HS-5 (cell line): ENCODE measurements at regions not wholly inside any gene's neighbourhood (a gene's known extent, or its start where the extent isn't known, plus 50 kb on each side); places are given as distances from the start of the nearest gene placed in this dataset.
"Not testable (repeated sequence)": the region's sequence is repeated elsewhere in the genome, so short reads cannot be mapped to it uniquely, and the experiment has no call there.

ENCODE experiments used
- DNase-seq: peaks from one replicate; pipeline ENCODE4 v3.0.0-alpha.2; 2012; ENCODE audit warnings: low read depth

DNA sequence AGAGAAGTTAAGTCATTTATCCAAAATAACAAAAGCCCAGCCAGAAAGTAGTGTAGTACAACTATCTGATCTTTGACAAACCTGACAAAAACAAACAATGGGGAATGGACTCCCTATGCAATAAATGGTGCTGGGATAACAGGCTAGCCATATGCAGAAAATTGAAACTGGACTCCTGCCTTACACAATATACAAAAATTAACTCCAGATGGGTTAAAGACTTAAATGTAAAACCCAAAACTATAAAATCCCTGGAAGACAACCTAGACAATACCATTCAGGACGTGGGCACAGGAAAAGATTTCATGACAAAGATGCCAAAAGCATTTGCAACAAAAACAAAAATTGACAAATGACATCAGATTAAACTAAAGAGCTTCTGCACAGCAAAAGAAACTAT, 561.4 kb upstream of the CHAC2 start:
- not testable (repeated sequence) for DNase-seq

DNA sequence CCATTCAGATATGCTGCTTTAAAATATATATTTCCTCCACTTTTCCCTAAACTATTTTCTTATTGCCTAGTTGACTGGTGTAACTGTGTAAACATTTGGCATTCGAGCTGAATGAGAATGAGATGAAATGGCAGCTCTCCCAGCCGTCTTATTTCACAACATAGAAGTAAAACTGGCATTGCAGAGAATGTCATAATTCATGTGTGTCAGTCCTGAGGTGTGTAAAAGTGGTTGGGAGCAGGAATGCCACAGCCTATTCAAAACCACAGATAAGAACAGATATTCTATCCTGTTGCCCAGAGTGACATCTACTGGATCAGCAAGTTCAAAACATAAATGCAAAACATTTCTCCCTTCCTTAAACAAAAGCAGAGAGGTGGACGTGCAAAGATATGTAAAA, 565.5 kb upstream of the CHAC2 start:
- peak; percentile 75 for DNase-seq

DNA sequence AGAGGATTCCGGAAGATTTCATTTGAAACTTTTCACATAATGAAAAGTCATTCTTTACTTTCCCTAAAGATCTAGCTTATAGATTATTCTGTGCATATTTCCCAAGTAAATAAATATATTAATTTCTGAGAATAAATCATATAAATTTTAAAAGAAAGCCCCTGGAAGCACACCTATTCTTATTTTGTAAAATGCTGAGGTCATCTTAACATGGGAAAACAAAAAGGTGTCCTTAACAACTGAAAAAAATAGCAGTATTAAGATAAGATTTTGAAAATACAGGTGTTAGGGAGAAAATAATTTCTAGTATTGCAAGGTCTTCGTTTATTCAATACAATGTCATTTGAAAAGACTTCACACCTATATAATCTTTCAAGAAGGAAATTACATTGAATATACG, 567.5 kb upstream of the CHAC2 start:
- no peak for DNase-seq

DNA sequence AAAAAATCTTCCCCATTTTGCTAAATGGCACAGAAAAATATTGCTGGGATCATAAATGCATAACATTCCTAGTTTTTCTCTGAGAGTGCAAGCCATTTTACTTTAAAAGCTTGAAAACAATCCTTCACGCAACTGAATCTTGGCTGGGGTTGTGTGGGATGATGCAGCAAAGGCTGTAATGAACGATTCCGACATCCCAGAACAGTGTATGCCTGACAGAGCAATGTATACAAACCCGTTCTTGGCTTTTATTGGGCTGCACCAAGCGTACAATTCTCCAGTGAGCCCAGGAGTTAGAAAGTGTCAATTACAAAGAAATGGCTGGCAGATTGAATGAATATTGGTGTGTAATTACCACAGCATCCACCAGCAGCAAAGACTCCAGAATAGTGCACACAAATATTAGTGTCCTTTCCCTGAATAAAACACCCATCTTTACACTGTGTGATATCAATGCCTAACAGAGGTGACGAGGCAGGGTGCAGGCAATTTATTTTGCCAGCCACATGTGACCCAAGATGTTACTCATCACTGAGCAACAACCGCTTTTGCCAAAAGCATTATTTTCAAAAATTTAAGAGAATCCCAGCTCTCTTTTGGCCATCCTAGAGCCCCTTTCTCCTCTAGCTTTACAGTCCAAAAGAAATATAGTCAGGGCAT, 578.6 kb upstream of the CHAC2 start:
- DNase-seq = no peak

DNA sequence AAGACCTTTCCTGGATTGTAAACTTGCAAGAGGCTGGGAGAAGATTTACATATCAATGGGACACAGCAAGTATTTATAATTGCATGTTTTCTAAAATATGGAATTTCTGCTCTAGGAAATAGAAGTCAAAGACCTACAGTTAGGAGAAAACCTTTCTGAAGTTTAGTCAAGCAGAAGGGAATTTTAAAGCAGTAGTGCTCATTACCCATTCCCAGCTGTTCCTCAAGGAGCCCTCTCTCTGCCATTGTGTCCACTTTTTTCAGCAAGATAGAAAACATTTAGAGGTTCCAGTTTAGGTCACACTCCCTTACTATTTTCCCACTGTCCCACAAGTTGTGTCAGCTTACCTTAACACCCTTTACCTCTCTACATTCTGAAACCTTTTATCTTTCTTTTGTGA, 584.0 kb upstream of the CHAC2 start:
- no peak for DNase-seq

DNA sequence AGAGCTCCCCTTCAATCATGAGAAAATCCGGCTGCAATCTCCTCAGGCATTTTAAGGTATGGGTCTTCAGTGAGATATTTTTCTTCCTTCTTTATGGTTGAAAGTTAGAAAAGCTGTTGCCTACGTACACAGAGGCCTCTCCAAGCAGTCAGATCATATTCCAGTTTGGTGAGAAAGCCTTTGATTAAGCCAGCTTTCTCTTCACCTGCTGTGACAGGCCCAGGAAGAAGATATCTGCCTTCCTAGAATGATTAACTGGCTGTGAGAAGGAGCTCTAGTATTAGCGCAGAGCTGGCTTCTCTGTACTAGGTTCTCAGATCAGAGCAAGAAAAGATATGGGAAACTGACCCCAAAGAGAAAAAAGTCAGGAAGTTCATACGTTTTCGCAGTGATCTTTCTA, 585.0 kb upstream of the CHAC2 start:
- no peak for DNase-seq

DNA sequence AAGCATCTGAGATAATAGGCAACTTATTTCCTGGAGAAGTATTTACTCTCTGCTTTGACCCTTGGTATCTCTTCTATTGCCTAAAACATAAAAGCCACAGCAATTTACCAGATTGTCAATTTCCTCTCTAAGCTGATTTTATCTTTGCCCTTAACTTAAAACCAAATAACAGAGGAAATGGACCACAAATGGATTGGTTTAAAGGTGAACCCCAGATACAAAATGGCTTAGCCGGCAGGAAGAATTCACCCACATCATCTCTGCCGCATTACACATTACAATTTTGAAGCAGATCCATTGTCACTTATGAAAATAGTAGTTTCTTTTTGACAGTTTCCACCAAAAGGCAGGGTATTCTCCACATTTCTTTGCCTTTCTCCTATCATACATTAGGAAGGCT, 585.8 kb upstream of the CHAC2 start:
- no peak for DNase-seq

DNA sequence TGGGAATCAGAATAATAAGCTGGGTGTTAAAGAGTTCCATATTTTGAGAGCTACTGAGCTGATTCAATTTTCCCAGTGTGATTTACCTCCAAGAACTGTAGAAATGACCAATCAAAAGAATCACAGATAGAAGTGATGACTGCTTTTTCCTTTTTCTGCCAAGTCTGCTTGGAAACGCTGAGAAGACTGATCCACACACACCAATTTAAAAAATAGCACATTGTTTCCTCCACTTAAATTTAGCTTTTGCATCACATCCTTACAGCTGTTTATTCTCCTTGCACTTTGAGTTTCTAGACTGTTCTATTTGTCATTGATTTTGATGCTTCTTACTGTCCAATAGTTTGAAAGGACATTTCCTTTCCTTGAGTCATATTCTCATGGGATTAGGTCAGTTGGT, 590.3 kb upstream of the CHAC2 start:
- no peak for DNase-seq

DNA sequence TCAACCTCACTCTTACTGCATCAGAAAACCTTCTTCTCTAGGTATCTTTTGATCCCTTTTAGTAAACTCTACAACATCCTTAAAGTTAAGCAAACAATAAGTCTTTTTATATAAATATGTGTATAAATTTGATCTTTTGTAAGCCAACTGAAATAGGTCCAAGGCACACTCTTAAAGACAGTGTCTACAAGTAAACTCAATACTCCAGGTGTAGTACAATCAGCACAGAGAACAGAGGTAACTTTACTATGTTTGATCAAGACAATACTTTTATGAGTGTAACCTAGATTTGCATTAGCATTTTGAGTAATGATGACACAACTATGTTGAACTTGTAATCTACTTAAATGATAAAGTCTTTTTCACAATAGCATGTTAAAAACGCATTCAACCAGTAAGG, 593.1 kb upstream of the CHAC2 start:
- no peak for DNase-seq

DNA sequence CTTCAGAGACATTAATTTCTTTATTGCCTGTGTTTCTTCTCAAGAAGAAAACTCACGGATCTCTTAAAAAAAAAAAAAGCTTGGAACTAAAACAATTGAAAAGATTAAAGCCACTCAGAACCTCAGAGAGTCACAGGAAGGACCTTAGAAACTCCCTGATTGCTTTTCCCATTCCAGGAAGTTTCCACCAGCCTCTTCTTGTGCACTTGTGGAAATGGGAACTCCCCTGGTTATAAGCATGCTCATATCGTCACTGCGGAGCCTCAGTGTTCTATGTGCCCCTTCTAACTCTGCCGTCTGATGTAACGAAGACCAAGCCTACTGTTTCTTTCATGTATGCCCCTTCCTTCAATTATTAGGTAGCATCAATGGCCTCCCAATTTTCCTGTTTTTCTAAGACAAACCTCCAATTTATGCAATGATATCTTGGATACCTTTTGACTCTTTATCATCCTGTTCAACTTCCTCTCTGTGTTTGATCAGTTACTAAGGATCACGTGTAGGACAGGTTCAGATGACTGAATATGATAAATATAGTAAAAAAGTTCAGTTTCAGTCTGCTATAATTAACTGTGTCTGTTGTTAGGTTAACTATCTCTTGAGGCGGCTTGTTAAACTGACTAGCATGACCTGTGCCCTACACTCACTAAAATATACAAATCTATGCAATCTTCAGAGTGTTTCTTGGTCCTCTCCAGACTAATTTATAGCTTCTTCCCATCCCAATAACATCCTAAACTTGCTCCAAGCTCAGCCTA, 593.7 kb upstream of the CHAC2 start:
- DNase-seq = no peak

DNA sequence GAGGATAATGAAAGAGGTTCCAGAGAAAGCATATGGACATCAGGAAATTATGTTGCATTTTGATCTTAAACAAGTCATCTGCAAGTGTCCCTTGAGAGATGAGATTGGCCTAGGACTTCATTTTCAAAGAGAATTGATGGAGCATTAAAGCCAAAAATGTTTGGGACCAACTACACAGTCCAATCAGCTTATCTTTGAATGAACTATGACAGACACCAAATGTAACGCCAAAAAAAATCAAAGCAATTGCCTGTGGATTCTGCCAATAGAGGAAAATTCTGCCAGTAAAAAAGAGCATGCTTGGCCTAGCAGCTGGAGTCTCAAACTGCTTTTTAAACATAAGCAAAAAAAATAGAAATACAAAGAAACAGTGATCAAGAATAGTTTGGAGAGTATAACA, 594.5 kb upstream of the CHAC2 start:
- no peak for DNase-seq

DNA sequence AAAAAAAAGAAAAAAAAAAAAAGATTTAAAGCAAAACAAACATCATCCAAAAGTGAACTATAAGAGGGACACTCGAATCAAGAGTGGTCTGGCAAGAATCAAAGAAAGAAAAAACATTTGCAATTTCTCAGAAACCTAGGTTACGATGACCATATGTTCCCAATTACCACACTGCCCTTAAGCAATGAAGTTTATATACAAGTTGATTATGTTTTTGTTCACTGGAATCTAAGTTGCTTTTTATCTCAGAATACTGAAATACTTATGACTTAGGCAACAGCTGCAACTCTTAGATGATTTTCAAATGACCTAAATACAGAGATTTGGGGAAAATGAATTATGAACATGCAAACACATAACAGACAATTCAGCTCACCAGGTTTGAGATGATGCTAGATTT, 597.1 kb upstream of the CHAC2 start:
- DNase-seq = no peak

DNA sequence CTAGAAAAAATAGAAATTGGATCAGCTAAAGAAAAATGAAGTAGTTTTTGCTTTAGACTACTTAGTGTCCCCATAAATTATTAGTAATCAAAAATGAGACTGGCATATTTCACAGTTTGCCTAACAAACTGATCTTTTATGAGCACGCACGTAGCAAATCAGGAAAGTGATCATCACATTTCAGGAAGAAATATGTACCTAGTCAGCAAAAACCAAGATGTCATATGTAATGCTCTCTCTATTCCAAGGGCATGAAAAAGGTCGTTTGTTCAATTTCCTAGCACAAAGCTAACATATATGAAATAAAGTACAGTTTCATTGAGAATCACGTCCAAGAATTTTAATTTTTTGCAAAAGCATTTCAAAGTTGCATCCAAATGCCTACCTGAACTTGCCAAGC, 600.4 kb upstream of the CHAC2 start:
- DNase-seq = no peak

DNA sequence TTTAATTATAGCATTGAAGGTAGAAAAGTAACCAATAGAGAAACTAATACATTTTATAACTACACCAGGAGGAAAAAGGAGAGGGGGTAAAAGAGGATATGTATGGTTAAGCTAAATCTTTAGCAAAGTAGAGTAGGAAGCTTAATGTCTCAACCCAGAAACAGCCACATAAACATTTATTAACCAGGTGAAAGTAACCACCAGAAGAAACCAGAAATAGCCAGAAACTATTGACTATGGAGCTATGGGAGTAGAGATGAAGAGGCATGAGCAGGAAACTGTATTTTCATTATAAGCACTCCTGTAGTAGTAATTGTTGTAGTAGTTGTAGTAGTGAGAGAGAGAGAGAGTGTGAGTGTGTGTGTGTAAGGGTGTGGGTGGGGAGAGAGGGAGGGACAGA, 617.5 kb upstream of the CHAC2 start:
- DNase-seq = no peak

DNA sequence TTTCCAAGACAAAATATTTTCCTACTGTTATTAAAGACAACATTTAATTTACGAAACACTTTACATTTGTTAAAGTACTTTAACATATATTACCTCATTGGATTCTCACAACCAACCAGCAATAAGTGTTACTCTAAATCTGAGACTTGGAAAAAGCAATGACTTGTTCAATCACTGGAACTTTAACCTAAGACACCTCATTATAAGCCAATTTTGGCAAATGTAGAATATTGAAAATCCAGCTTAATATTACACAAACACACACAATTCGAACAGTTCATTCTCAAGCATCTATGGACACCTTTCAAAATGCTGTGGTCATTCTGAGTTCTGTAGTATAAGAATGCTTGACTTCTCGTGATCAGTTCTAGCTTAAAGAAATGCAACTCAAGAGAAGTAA, 619.4 kb upstream of the CHAC2 start:
- no peak for DNase-seq

DNA sequence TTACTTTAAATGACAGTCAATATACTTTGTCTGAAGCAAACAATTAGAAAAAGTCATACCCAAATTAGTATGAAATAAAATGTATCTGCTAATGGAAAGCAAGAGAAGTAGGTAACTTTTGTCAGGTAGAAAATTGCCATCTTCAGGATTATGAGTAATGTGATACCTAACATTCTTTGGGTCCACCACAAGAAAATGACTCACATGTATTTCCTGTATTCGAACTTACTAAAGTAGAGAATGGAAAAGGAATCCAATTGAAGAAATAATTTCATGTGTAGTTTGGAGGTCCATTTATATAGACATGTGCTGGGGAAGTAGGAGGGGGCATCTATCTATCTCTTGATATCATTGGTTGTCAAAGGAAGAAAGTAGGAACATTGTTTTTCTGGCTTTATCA, 636.2 kb upstream of the CHAC2 start:
- peak; percentile 49 for DNase-seq

DNA sequence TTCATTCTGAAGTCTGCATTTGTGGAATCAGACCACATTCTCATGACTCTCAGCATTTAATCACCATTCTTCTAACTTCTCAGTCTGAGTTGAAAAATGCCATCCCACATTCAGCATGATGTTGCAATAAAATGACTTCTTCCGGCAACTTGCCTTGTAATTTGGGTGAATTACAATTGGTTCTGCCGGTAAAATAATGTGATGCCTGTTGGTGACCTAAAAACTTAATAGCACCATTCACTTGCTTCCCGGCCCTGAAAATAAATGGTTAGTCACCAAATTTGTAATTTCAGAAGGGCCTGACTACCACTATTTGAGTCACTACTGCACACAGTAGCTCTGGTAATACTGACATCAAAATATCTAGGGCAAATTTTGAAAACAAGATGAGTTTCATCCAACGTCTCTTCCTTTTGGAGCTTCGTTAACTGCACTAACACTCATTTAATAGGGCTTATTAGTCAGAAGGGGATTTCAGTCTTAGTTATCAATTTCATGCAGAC, 637.1 kb upstream of the CHAC2 start:
- peak; percentile 56 for DNase-seq

DNA sequence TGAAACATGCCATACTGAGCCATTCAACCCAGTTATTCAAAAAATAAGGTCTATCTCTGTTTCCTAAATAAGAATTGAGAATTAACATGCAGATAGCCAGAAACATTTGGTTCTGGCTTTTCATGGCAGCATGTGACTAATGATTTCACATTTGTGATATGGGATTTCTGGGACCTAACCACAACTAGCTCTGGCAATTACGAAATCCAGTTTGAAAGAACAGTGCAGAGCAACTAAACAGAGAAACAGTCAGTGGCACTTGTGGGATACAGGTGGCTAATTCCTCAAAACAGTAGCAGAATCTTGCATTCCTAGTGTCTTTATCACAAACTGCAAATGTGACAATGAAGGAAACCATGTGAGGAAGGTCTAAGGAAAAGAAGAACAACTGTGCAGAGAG, 637.8 kb upstream of the CHAC2 start:
- DNase-seq = peak; percentile 60

DNA sequence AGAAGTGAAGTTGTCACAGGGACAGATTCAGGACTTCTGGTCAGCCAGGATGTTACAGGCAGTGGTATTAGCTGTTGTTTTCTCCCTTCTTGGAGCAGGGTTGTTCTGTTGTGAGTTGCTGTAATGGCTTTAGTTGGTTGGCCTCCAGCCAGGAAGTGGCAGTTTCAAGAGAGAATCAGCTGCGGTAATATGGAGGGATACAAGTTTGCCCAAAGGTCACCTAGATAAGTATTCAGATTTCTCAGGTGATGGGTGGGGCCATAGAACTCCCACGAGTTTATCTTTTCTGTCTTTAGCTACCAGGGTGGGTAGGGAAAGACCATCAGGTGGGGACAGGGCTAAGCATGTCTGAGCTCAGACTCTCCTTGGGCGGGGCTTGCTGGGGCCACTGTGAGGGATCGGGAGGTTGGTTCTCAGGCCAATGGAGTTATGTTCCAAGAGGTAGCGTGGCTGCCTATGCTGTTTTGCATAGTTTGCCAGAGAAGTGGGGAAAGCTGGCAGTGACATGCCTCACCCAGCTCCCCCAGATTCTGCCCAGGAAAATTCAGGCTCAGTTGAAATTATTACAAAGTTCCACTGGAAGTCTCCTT, 640.4 kb upstream of the CHAC2 start:
- no peak for DNase-seq

DNA sequence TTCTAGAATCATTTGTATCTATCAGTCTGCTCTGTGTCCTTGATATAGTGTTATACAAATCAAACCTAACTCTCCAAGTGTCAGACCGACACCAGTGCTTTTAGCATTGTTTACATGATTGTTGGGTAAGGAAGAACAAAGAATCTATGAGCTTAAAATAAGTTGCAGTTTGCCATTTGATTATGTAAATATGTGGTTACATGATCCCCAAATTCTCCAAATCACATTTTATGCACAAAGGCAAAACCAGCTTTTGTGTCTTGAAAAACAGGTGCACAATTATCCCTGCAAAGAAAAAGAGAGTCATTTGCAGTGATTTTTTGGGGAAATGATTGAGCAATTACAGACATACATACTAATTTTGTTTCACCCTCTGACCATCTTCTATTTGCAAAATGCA, 652.6 kb upstream of the CHAC2 start:
- DNase-seq = no peak

DNA sequence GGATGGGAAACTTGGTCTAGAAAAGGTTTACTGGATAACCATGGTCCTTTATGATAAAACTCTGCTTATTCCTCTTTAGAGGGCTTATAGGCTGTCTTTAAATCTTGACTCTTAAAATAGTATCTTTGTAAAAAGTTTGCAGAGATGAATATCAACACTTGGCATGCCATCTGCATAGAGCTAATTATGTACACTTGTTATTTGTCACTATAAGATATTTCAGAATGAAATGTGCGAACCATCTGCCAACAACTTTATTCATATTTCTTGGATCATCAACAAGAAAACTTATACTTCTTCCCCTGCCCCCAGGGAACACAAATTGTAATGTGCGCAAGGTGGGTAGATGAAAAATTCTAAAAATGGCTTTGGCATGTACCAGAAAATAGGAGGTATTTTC, 653.0 kb upstream of the CHAC2 start:
- no peak for DNase-seq

DNA sequence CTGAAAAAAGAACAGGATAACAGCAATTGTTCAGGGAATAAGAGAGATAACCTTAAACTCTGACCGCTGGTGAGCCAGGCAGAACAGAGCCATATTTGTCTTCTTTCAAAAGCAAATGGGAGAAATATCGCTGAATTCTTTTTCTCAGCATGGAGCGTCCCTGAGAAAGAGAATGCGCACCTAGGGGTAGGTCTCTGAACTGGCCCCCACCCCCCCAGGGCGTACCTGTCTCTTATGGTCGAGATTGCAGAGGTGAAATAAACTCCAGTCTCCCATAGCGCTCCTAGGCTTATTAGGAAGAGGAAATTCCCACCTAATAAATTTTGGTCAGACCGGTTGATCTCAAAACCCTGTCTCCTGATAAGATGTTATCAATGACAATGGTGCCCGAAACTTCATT, 655.2 kb upstream of the CHAC2 start:
- not testable (repeated sequence) for DNase-seq

DNA sequence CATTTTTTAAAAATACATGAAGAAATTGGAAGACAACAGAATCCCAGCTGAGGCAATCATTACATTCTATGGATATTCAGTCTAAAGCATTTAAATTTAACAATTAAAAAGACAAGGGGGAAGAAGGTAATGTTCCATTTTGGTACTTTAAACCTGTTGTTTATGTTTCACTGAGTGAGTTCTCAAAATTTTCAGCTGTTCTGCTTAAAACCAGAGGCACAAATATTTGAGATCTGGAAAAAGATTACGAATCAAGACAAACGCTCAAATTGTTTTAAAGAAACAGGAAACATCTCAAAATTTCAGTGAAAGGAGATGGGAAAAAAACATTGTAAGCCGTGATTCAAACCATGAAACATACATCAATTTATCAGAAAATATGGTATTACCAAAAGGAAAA, 656.2 kb upstream of the CHAC2 start:
- no peak for DNase-seq

DNA sequence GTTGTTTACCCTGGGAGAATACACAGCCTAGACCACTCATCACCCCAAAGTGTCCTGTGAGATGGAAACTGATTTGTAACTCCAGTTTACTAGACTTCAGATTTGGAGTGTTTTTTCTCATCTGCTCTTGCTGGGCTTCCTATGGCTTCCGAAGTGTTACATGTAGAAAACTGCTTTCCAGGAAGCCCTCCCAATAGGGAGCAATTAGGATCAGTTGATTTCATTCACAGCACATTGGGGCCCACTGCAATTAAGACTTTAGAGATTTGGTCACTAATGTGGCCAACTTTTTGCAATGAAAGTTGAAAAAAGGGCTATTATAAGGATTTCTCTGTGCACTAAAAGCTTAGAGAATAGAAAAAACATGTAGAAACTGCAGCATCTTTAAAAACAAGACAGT, 656.6 kb upstream of the CHAC2 start:
- no peak for DNase-seq
